ENCODE measurements at regions not wholly inside any gene's neighbourhood (a gene's known extent, or its start where the extent isn't known, plus 50 kb on each side); places are given as distances from the start of the nearest gene placed in this dataset.

DNA sequence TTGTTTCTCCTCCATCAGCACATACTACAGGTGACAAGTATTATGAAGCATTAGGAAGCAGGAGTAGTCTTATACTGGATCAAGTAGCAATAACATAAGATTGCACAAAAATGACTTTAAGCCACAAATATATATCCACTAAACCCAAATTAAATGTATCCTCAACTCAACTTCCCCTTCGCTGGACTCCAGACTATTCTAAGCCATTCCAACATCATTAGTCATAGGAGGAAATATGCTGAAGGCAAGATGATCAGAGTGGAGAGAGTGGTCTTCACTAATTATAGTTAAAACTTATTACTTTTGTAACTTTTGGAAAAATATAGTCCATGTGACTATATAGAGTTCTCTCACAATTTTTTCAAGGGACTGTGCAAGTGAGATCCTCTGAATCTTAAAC lies 390.7 kb upstream of the ZP4 start:
- H3K27ac ChIP-seq (ENCODE audit: low read depth, low read length), result no peak overlapping the region
- no peak overlapping the region for H3K4me2 ChIP-seq (ENCODE audit: insufficient read depth, low read length)
- no peaks in the 10 kb centered on the region for H3K79me2 ChIP-seq (ENCODE audit: insufficient read depth, low read length)
- H3K4me3 ChIP-seq (ENCODE audit: insufficient read depth, low read length), result no peak overlapping the region
- no peaks in the 10 kb centered on the region for H3K9me3 ChIP-seq (ENCODE audit: low read depth, low read length)
- H2AFZ ChIP-seq (ENCODE audit: low read length), result no peak overlapping the region
- no peaks in the 10 kb centered on the region for H3K36me3 ChIP-seq (ENCODE audit: insufficient read depth, low read length)
- H3K4me1 ChIP-seq (ENCODE audit: insufficient read depth, low read length), result no peaks in the 10 kb centered on the region
- TF ChIP-seq, protein P1, sequence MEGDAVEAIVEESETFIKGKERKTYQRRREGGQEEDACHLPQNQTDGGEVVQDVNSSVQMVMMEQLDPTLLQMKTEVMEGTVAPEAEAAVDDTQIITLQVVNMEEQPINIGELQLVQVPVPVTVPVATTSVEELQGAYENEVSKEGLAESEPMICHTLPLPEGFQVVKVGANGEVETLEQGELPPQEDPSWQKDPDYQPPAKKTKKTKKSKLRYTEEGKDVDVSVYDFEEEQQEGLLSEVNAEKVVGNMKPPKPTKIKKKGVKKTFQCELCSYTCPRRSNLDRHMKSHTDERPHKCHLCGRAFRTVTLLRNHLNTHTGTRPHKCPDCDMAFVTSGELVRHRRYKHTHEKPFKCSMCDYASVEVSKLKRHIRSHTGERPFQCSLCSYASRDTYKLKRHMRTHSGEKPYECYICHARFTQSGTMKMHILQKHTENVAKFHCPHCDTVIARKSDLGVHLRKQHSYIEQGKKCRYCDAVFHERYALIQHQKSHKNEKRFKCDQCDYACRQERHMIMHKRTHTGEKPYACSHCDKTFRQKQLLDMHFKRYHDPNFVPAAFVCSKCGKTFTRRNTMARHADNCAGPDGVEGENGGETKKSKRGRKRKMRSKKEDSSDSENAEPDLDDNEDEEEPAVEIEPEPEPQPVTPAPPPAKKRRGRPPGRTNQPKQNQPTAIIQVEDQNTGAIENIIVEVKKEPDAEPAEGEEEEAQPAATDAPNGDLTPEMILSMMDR (IDR thresholded peaks at IDR 0.05; ENCODE audit: extremely low read depth, low read depth, low read length), result no peak
- DNase-seq (ENCODE audit: insufficient read length, low spot score, missing footprints), result no peak
- no peaks in the 10 kb centered on the region for H3K27me3 ChIP-seq (ENCODE audit: insufficient read depth, low read length)
- no peaks in the 10 kb centered on the region for H4K20me1 ChIP-seq (ENCODE audit: insufficient read depth, low read length)

DNA sequence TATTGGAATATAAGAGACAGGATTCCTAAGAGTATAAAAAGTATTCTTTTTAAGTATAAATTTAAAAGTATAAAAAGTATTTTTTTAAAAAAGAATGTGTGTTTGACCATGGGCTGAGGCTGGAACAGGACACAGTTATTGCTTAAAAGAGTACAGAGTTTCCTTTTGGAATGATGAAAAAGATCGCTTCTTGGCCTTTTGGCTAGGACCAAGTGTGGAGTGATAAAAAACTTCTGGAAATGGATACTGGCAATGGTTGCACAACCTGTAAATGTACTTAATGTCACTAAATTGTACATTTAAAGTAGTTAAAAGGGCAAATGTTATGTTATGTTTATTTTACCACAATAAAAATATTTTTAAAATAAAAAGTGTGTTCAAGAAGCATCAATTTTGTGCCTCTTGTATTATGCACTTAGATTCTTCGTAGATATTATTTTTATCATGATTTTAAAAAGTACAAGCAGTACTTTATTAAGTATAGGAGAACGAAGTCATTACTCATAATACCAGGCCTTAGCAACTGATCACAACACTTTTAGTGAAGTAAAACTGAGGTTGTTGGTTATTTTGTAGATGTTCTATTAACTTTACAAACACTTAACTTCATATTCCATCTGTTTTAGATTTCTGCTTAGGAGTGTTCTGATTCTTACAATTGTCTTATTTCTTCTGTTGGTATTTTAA lies 389.1 kb upstream of the ZP4 start:
- Histone ChIP-seq H3K9me3 (ENCODE audit: low read depth, low read length) (no peaks in the 10 kb centered on the region), H3K27ac (ENCODE audit: low read depth, low read length) (no peak overlapping the region), H3K4me3 (ENCODE audit: insufficient read depth, low read length) (no peak overlapping the region), H3K4me1 (ENCODE audit: insufficient read depth, low read length) (no peaks in the 10 kb centered on the region), H3K27me3 (ENCODE audit: insufficient read depth, low read length) (no peaks in the 10 kb centered on the region), H4K20me1 (ENCODE audit: insufficient read depth, low read length) (no peaks in the 10 kb centered on the region), H2AFZ (ENCODE audit: low read length) (no peak overlapping the region), H3K79me2 (ENCODE audit: insufficient read depth, low read length) (no peaks in the 10 kb centered on the region), H3K36me3 (ENCODE audit: insufficient read depth, low read length) (no peaks in the 10 kb centered on the region), H3K4me2 (ENCODE audit: insufficient read depth, low read length) (no peak overlapping the region)
- TF ChIP-seq, protein P1 (IDR thresholded peaks at IDR 0.05; ENCODE audit: extremely low read depth, low read depth, low read length), result no peak
- no peak for DNase-seq (ENCODE audit: insufficient read length, low spot score, missing footprints)

DNA sequence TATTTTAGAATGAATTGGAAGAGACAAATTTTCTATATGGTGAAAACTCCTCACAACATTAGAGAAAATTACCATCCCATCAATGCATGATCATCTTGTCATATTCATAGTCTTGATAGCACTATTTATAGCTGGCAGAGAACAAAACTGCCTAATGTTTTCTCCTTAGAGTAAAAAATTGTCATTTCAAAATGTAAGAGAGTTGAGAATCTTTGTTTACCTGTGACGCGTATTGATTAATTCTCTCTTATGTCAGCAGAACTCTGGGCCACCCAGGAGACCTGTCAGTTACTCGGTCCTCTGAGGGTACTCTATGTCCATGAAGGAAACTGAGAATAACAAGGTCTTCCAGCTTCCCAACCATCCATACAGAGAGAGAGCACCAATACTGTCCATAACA lies 381.4 kb upstream of the ZP4 start:
- no peaks in the 10 kb centered on the region for H3K9me3 ChIP-seq (ENCODE audit: low read depth, low read length)
- H3K79me2 ChIP-seq (ENCODE audit: insufficient read depth, low read length), result no peaks in the 10 kb centered on the region
- no peaks in the 10 kb centered on the region for H4K20me1 ChIP-seq (ENCODE audit: insufficient read depth, low read length)
- H3K4me1 ChIP-seq (ENCODE audit: insufficient read depth, low read length), result no peaks in the 10 kb centered on the region
- DNase-seq (ENCODE audit: insufficient read length, low spot score, missing footprints), result no peak
- no peak overlapping the region for H2AFZ ChIP-seq (ENCODE audit: low read length)
- TF ChIP-seq, protein P1 (IDR thresholded peaks at IDR 0.05; ENCODE audit: extremely low read depth, low read depth, low read length), result no peak
- no peak overlapping the region for H3K4me3 ChIP-seq (ENCODE audit: insufficient read depth, low read length)
- H3K27ac ChIP-seq (ENCODE audit: low read depth, low read length), result no peak overlapping the region
- H3K27me3 ChIP-seq (ENCODE audit: insufficient read depth, low read length), result no peaks in the 10 kb centered on the region
- H3K4me2 ChIP-seq (ENCODE audit: insufficient read depth, low read length), result no peak overlapping the region
- H3K36me3 ChIP-seq (ENCODE audit: insufficient read depth, low read length), result no peaks in the 10 kb centered on the region

DNA sequence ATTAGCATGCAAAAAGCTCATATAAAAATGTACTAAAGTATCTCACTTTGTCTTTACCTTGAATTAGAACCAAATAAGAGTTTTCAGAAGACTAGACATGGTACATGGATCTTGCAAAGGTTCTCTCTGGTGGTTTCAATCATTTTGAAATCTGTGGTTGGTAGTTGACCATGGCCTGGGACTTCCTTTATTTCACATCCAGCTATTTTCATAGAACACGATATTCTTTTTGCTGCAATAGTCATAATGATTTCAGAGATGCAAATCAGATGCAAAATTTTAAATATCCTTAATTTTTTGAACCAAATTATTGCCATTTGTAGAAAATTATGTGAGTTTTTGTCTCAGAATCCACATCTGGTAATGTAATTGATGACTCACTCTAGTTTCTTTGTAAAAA lies 375.1 kb upstream of the ZP4 start:
- Histone ChIP-seq H3K27ac (ENCODE audit: low read depth, low read length) (no peak overlapping the region), H4K20me1 (ENCODE audit: insufficient read depth, low read length) (no peaks in the 10 kb centered on the region), H3K4me3 (ENCODE audit: insufficient read depth, low read length) (no peak overlapping the region), H3K36me3 (ENCODE audit: insufficient read depth, low read length) (no peaks in the 10 kb centered on the region), H3K4me1 (ENCODE audit: insufficient read depth, low read length) (no peaks in the 10 kb centered on the region), H3K9me3 (ENCODE audit: low read depth, low read length) (no peaks in the 10 kb centered on the region), H3K27me3 (ENCODE audit: insufficient read depth, low read length) (no peaks in the 10 kb centered on the region), H3K4me2 (ENCODE audit: insufficient read depth, low read length) (no peak overlapping the region), H2AFZ (ENCODE audit: low read length) (no peak overlapping the region), H3K79me2 (ENCODE audit: insufficient read depth, low read length) (no peaks in the 10 kb centered on the region)
- no peak for DNase-seq (ENCODE audit: insufficient read length, low spot score, missing footprints)
- TF ChIP-seq, protein P1 (IDR thresholded peaks at IDR 0.05; ENCODE audit: extremely low read depth, low read depth, low read length), result no peak
